ENCODE measurements at regions not wholly inside any gene's neighbourhood (a gene's known extent, or its start where the extent isn't known, plus 50 kb on each side); places are given as distances from the start of the nearest gene placed in this dataset.

DNA sequence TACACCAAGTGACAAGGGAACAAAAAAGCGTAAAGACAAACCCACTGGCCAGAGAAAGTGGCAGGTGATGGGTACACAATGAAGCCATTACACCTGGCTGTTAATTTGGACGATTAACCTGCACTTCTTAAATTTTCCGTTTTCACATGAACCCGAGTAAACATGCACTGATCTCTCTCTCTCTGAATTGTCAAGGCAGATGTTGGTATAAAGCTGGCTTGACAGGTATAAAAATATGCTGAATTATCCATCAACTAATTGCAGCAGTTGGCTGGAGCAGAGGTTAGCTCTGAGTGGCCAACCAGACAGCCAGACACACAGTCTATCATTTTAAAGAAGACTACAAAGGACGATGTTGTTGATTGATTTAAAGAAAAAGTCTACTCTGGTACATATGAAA, 561.7 kb upstream of the ALCAM start (continued):
- TF ChIP-seq PBX3 (IDR thresholded peaks at IDR 0.05; ENCODE audit: insufficient replicate concordance, low read depth, low read length) (no peak), PAX8 (IDR thresholded peaks at IDR 0.05) (no peak), DPF2 (IDR thresholded peaks at IDR 0.05) (no peak), EED (IDR thresholded peaks at IDR 0.05; ENCODE audit: low read depth) (no peak)

DNA sequence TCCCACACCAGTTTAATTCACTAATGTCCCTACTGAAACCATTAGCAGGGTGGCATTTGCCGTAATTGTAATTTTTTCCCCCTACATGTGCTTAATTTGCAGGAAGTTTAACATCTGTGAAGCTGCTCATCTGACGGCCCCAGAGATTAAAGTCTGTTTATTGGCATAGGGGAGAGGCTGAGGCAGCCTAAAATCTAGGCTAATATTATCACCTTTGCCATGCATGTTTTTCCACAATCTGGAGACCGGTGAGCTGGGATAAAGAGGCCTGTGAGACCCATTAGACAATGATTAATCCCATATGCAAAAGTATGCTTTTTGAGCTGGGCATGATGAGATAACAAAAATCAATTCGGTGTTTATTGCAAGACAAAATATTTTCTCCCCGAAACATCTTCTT, 561.2 kb upstream of the ALCAM start:
- no peak overlapping the region for H3K9ac ChIP-seq (ENCODE audit: control insufficient read depth, insufficient read depth, low read length)
- H3K27me3 ChIP-seq (replicated peaks in 1 of 2; ENCODE audit: control insufficient read depth in 2 of 2, insufficient read depth in 2 of 2, low read length in 1 of 2) = no peaks in the 10 kb centered on the region
- H3K4me2 ChIP-seq (ENCODE audit: control insufficient read depth, insufficient read depth) = no peak overlapping the region
- in situ Hi-C loops (cut with MboI) (no loop called here), intact Hi-C loops (cut with micrococcal nuclease; ENCODE audit: unreplicated experiment) (no loop called here)
- WGBS (ENCODE audit: insufficient coverage, insufficient replicate concordance, low lambda C conversion rate, missing lambda C conversion rate) = 30% methylated on average over 5 of the region's 5 CpGs
- no peak overlapping the region for H3K27ac ChIP-seq (ENCODE audit: control insufficient read depth, insufficient read depth)
- ChIA-PET RAD21 (ENCODE audit: unreplicated experiment) (no interaction called here), SMC1A (ENCODE audit: uncharacterized antibody, unreplicated experiment) (interaction anchor here (0.8 kb wide), 1 partner anchor 311 kb away, joined by 3 read pairs; no protein-coding TSS in a partner anchor), CTCF (interaction anchor here (0.6 kb wide), 1 partner anchor 560 kb away, joined by 3 read pairs; no protein-coding TSS in a partner anchor), POLR2A (no interaction called here)
- no TSS peak for BruUV-seq (replicated peaks)
- no peak for DNase-seq (ENCODE audit: low read depth, low spot score)
- ATAC-seq = no peak
- no peak for TF ChIP-seq RAD51 (IDR thresholded peaks at IDR 0.05)
- TF ChIP-seq HDGF (IDR thresholded peaks at IDR 0.05) = no peak
- TF ChIP-seq, protein P1, sequence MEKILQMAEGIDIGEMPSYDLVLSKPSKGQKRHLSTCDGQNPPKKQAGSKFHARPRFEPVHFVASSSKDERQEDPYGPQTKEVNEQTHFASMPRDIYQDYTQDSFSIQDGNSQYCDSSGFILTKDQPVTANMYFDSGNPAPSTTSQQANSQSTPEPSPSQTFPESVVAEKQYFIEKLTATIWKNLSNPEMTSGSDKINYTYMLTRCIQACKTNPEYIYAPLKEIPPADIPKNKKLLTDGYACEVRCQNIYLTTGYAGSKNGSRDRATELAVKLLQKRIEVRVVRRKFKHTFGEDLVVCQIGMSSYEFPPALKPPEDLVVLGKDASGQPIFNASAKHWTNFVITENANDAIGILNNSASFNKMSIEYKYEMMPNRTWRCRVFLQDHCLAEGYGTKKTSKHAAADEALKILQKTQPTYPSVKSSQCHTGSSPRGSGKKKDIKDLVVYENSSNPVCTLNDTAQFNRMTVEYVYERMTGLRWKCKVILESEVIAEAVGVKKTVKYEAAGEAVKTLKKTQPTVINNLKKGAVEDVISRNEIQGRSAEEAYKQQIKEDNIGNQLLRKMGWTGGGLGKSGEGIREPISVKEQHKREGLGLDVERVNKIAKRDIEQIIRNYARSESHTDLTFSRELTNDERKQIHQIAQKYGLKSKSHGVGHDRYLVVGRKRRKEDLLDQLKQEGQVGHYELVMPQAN (conservative IDR thresholded peaks at IDR 0.05) = no peak
- TF ChIP-seq, protein P2, sequence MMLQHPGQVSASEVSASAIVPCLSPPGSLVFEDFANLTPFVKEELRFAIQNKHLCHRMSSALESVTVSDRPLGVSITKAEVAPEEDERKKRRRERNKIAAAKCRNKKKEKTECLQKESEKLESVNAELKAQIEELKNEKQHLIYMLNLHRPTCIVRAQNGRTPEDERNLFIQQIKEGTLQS (IDR thresholded peaks at IDR 0.05; ENCODE audit: borderline replicate concordance, extremely low read depth, low read depth, low read length) = no peak
- no peak for TF ChIP-seq HDAC6 (IDR thresholded peaks at IDR 0.05; ENCODE audit: unreplicated experiment)
- no peak for TF ChIP-seq RAD21 (IDR thresholded peaks at IDR 0.05; ENCODE audit: insufficient read depth, low read depth, low read length)
- TF ChIP-seq POLR2AphosphoS2 (IDR thresholded peaks at IDR 0.05; ENCODE audit: low read depth, low read length) = no peak
- TF ChIP-seq, protein P3, sequence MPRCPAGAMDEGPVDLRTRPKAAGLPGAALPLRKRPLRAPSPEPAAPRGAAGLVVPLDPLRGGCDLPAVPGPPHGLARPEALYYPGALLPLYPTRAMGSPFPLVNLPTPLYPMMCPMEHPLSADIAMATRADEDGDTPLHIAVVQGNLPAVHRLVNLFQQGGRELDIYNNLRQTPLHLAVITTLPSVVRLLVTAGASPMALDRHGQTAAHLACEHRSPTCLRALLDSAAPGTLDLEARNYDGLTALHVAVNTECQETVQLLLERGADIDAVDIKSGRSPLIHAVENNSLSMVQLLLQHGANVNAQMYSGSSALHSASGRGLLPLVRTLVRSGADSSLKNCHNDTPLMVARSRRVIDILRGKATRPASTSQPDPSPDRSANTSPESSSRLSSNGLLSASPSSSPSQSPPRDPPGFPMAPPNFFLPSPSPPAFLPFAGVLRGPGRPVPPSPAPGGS (IDR thresholded peaks at IDR 0.05; ENCODE audit: borderline replicate concordance, insufficient read depth, low read depth, low read length, poor library complexity, severe bottlenecking) = no peak
- no peak overlapping the region for H3K4me3 ChIP-seq
- no peaks in the 10 kb centered on the region for H3K9me3 ChIP-seq (replicated peaks; ENCODE audit: control insufficient read depth, insufficient read depth, low read length)
- no peak for FAIRE-seq
- no peaks in the 10 kb centered on the region for H3K79me2 ChIP-seq (ENCODE audit: control insufficient read depth, insufficient read depth, low read length)
- H3K4me1 ChIP-seq (ENCODE audit: control insufficient read depth, insufficient read depth, low read length) = no peaks in the 10 kb centered on the region
- no peaks in the 10 kb centered on the region for H3K36me3 ChIP-seq (ENCODE audit: control insufficient read depth in 2 of 2, insufficient read depth in 2 of 2, low read length in 1 of 2)
- H4K20me1 ChIP-seq (ENCODE audit: control insufficient read depth, insufficient read depth) = no peaks in the 10 kb centered on the region
- no peak overlapping the region for H2AFZ ChIP-seq (ENCODE audit: control insufficient read depth, low read depth, low read length)
